ENCODE measurements at regions not wholly inside any gene's neighbourhood (a gene's known extent, or its start where the extent isn't known, plus 50 kb on each side); places are given as distances from the start of the nearest gene placed in this dataset.

DNA sequence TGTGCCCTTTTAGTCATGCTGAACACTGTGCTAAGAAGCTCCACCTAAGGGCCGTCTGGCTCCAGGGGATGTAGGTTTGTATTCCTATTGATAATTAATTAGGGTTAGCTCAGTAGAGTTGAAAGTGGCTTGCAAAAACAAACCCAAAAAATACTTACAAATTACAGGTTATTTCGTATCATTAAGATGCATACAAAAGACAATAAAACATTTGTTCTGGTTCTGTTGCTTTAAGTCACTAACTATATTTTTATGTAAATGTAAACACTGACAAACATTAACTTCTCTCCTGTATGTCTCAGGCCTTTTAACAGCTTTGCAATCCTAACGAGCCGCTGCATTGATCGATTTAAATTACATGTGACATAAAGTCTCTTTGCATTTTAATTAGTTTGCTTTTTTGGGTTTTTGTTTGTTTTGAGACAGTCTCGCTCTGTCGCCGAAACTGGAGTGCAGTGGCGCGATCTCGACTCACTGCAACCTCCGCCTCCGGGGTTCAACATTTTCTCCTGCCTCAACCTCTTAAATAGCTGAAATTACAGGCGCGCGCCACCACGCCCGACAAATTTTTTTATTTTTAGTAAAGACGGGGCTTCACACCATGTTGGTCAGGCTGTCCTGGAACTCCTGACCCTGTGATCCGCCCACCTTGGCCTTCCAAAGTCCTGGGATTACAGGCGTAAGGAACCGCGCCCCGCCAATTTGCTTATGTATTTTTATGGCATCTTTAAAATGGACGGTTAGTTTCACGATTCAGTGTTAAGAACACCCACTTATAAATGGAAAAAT is 110.9 kb downstream of the HFE start:
- TF ChIP-seq POLR2A (IDR thresholded peaks at IDR 0.05; ENCODE audit: low read length) (no peak), GATA1 (IDR thresholded peaks at IDR 0.05; ENCODE audit: low read depth, low read length) (no peak)
